Mucosa of rectum (tissue), 2 donors: ENCODE measurements at regions not wholly inside any gene's neighbourhood (a gene's known extent, or its start where the extent isn't known, plus 50 kb on each side); places are given as distances from the start of the nearest gene placed in this dataset.
"Not testable (repeated sequence)": the region's sequence is repeated elsewhere in the genome, so short reads cannot be mapped to it uniquely, and the experiment has no call there.

ENCODE experiments used
- H3K27ac ChIP-seq, 2 donors: one replicate each; pipeline ENCODE4 v1.7.0; 2013; ENCODE audit warnings: inconsistent platforms in 2 of 2, low read depth in 2 of 2, low read length in 2 of 2
- H3K27me3 ChIP-seq, 2 donors: one replicate each; pipeline ENCODE4 v1.7.0; 2013; ENCODE audit warnings: low read length in 2 of 2; ENCODE audit not compliant: control insufficient read depth in 2 of 2, insufficient read depth in 2 of 2
- H3K36me3 ChIP-seq, 2 donors: one replicate each; pipeline ENCODE4 v1.7.0; 2013; ENCODE audit warnings: low read length in 2 of 2; ENCODE audit not compliant: control insufficient read depth in 2 of 2, insufficient read depth in 2 of 2
- H3K4me1 ChIP-seq, 2 donors: one replicate each; pipeline ENCODE4 v1.7.0; 2013; ENCODE audit warnings: low read length in 2 of 2, mild to moderate bottlenecking in 1 of 2; ENCODE audit not compliant: control insufficient read depth in 2 of 2, insufficient read depth in 2 of 2
- H3K4me3 ChIP-seq, 2 donors: one replicate each; pipeline ENCODE4 v1.7.0; 2013; ENCODE audit warnings: low read length in 2 of 2
- H3K9ac ChIP-seq, 2 donors: one replicate each; pipeline ENCODE4 v1.7.0; 2013; ENCODE audit warnings: low read length in 2 of 2, low read depth in 1 of 2, mild to moderate bottlenecking in 1 of 2
- H3K9me3 ChIP-seq, 2 donors: one replicate each; pipeline ENCODE4 v1.7.0; 2013; ENCODE audit warnings: low read length in 2 of 2; ENCODE audit not compliant: control insufficient read depth in 2 of 2
- donor health status: healthy.
- donor health status: Normal muscosa, but diverticular disease.

DNA sequence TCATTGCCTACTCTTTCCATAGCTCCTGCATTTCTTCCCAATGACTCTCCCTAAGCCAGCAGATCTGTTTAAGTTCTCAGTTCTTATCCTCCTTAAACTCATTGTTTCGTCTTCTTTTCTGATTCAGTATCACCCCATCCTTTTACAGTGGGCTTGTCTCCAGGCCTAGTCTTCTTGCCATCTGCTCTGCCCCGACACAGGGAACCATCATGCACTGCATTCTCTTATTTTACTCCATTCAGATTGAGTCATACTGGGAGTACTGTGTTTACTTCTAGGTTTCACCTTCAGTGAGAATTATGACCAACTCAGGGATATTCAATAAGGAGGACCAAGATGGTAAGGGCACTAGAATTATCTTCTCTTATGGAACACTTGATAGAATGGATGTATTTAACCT lies 115.4 kb downstream of the TRIM43 start:
- H3K9ac ChIP-seq, H3K27ac ChIP-seq, H3K9me3 ChIP-seq, H3K4me3 ChIP-seq, H3K36me3 ChIP-seq, H3K4me1 ChIP-seq, H3K27me3 ChIP-seq: not testable (repeated sequence)

DNA sequence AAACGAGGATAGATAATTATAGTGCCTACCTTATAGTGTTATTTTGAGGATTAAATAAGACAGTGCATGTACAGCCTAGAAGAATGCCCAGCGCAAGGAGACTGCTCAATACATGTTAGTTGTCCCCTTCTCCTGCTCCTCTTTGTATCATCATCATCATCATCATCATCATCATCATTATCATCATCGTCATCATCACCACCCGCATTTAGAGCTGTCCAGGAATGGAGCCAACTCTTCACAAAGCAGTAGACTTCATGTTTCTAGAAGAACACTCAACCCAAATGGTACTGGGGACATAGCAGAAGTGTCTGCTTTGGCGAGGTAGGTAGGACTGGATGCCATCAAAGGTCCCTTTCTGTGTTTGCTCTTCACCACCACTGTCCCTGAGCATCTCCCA lies 116.0 kb downstream of the TRIM43 start:
- no peak overlapping the region for H3K27ac ChIP-seq

GRCh38 chr2:95709831-95710230 lies 118.0 kb downstream of the TRIM43 start:
- Histone ChIP-seq H3K9me3 (no peaks in the 10 kb centered on the region), H3K36me3 (no peaks in the 10 kb centered on the region), H3K4me3 (no peak overlapping the region), H3K9ac (no peak overlapping the region), H3K4me1 (no peaks in the 10 kb centered on the region), H3K27ac (no peak overlapping the region), H3K27me3 (no peaks in the 10 kb centered on the region)

More for the DNA sequence above, 116.0 kb downstream of the TRIM43 start:
- Histone ChIP-seq H3K36me3 (no peaks in the 10 kb centered on the region), H3K9me3 (no peaks in the 10 kb centered on the region), H3K27me3 (no peaks in the 10 kb centered on the region), H3K4me1 (no peaks in the 10 kb centered on the region), H3K9ac (no peak overlapping the region), H3K4me3 (no peak overlapping the region)

GRCh38 chr2:95713470-95714177 lies 121.8 kb downstream of the TRIM43 start:
- not testable (repeated sequence) for H3K4me1 ChIP-seq, H3K9me3 ChIP-seq, H3K36me3 ChIP-seq, H3K9ac ChIP-seq, H3K27ac ChIP-seq, H3K4me3 ChIP-seq, H3K27me3 ChIP-seq

DNA sequence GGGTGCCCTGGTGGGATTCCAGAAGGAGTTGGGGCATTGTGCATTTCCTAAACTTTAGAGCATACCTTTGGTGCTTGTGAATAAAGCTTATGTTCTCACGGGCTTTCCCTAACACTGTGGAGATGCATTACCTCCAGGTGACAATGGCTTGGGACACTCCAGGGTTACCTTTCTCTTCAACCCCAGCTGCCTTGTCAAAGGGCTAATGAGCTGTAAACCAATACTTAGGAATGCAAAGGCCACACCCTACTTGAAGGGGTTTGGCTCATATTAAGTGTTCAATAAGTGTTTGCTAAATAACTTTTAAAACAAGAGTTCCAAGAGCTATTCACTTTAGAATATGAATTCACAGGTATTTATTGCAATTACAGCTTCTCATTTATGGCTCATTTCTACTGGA lies 122.6 kb downstream of the TRIM43 start:
- H3K27me3 ChIP-seq, H3K4me3 ChIP-seq, H3K9me3 ChIP-seq, H3K27ac ChIP-seq, H3K9ac ChIP-seq, H3K36me3 ChIP-seq, H3K4me1 ChIP-seq: not testable (repeated sequence)

DNA sequence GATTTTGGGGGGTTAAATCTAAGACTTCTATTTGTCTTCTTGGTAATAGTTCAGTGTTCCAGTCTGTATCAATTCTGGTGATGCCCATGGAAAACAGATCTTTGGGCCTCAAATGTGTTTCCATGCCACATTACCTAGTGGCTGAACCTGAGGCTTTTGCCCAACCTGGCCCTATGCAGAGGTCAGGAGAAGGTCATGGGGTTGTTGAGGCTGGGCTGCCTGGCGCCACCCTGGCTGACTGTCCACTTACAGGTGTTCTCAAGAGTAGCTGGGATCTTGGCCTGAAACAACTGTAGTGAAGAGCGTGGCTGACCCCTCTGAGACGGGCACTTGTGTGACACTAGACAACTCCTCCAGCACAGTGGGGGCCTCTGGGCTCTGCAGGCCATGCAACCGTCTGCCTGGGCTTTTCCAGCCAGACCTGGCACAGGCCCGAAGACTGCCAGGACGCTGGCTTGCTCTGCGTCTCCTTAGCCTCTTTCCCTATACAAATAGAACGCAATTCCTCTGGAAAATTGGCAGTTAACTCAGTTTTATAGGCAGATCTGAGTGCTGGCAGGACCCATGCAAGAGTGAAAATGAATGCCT lies 127.8 kb downstream of the TRIM43 start:
- Histone ChIP-seq H3K9ac (no peak overlapping the region), H3K27me3 (no peaks in the 10 kb centered on the region), H3K4me1 (no peaks in the 10 kb centered on the region), H3K9me3 (no peaks in the 10 kb centered on the region), H3K4me3 (no peak overlapping the region), H3K36me3 (no peaks in the 10 kb centered on the region), H3K27ac (no peak overlapping the region)

GRCh38 chr2:95721726-95722125 lies 129.9 kb downstream of the TRIM43 start:
- Histone ChIP-seq H3K36me3 (no peaks in the 10 kb centered on the region), H3K27ac (no peak overlapping the region), H3K27me3 (no peaks in the 10 kb centered on the region), H3K9me3 (no peaks in the 10 kb centered on the region), H3K9ac (no peak overlapping the region), H3K4me3 (no peak overlapping the region), H3K4me1 (no peaks in the 10 kb centered on the region)

DNA sequence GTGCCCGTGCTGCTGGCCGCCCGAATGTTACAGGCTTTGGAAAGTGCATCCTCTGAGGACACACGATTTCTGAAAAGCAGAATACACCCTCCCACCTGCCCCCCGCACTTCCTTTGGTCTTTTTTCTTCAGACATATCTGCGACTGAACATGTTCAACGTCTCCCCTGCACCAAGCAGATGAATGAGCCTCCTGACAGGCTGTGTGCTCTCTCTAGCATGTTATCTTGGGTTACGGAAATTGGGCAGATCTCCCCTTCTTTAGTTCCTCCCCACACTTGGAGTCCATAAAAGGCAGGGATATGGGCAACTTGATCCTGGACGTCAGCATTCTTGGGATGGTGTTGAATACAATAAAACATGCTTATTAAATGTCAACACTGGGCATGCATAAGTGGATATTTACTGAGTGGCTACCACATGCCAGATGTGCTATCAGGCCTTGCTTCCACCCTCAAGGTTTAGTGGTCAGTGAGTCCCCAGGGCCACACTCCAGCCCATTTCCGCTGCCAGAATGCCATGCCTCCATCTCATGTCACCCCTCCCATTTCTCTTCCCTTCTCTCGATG lies 130.4 kb downstream of the TRIM43 start:
- H3K36me3 ChIP-seq: no peaks in the 10 kb centered on the region
- no peaks in the 10 kb centered on the region for H3K9me3 ChIP-seq
- H3K27me3 ChIP-seq: no peaks in the 10 kb centered on the region
- H3K4me3 ChIP-seq: no peak overlapping the region
- no peak overlapping the region for H3K9ac ChIP-seq
- H3K4me1 ChIP-seq: no peaks in the 10 kb centered on the region
- no peak overlapping the region for H3K27ac ChIP-seq

- H3K27me3 ChIP-seq: not testable (repeated sequence)
Measured at GRCh38 chr2:95723627-95724210, 131.9 kb downstream of the TRIM43 start.

GRCh38 chr2:95725191-95725590 lies 133.4 kb downstream of the TRIM43 start:
- H3K27me3 ChIP-seq, H3K9ac ChIP-seq, H3K4me3 ChIP-seq, H3K36me3 ChIP-seq, H3K9me3 ChIP-seq, H3K4me1 ChIP-seq, H3K27ac ChIP-seq: not testable (repeated sequence)

More at GRCh38 chr2:95723627-95724210, 131.9 kb downstream of the TRIM43 start:
- H3K4me1 ChIP-seq, H3K4me3 ChIP-seq, H3K36me3 ChIP-seq, H3K9me3 ChIP-seq, H3K27ac ChIP-seq, H3K9ac ChIP-seq: not testable (repeated sequence)
